ENCODE measurements at regions not wholly inside any gene's neighbourhood (a gene's known extent, or its start where the extent isn't known, plus 50 kb on each side); places are given as distances from the start of the nearest gene placed in this dataset.
"Not testable (repeated sequence)": the region's sequence is repeated elsewhere in the genome, so short reads cannot be mapped to it uniquely, and the experiment has no call there.

DNA sequence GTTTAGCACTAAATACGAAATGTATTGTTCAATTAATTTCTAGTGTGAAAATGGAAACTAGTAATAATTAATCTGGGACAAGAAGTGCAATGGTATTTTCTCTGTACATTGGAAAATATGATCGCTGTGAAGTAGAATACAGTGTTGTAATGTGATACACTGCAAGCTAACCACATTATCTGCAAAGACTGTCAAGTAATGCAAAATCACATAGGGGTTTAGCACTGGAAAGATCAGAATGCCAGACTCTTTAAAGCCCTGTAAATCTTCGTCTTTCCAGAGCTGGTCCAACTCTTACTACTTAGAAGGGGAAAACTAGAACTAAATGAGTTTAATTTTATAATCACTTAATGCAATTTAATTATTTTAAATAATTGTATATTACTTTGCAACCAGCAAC lies 544.5 kb upstream of the ANO3 start:
- Mint-ChIP-seq H3K27me3 (no peaks in the 10 kb centered on the region), H3K9me3 (no peaks in the 10 kb centered on the region), H3K36me3 (no peaks in the 10 kb centered on the region), H3K4me1 (ENCODE audit: unreplicated experiment) (peaks cover 5% of the 10 kb centered on the region), H3K27ac (no peak overlapping the region), H3K4me3 (no peak overlapping the region)
- TF ChIP-seq, protein P1, sequence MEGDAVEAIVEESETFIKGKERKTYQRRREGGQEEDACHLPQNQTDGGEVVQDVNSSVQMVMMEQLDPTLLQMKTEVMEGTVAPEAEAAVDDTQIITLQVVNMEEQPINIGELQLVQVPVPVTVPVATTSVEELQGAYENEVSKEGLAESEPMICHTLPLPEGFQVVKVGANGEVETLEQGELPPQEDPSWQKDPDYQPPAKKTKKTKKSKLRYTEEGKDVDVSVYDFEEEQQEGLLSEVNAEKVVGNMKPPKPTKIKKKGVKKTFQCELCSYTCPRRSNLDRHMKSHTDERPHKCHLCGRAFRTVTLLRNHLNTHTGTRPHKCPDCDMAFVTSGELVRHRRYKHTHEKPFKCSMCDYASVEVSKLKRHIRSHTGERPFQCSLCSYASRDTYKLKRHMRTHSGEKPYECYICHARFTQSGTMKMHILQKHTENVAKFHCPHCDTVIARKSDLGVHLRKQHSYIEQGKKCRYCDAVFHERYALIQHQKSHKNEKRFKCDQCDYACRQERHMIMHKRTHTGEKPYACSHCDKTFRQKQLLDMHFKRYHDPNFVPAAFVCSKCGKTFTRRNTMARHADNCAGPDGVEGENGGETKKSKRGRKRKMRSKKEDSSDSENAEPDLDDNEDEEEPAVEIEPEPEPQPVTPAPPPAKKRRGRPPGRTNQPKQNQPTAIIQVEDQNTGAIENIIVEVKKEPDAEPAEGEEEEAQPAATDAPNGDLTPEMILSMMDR (conservative IDR thresholded peaks at IDR 0.05): no peak
- DNase-seq (ENCODE audit: extremely low spot score, unreplicated experiment): no peak

DNA sequence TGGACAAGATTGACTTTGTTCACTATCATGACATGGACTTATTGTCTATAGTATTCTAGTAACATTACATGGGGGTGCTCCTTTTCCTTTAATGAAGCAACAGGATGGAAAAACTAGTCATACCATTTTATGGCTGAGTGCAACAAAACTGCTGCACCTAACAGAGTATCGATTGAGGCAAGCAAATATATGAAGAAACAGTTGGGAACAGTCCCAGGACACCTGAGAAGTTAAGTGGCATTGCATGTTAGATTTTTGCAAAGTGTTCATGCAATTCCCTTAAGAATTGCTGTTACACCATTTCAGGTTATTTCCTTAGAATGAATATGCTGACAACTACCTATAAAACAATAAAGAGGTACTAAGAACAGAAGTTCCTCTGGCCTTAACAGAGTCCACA lies 541.5 kb upstream of the ANO3 start:
- Mint-ChIP-seq H3K4me1 (ENCODE audit: unreplicated experiment) (peaks cover 5% of the 10 kb centered on the region), H3K36me3 (no peaks in the 10 kb centered on the region), H3K9me3 (no peaks in the 10 kb centered on the region), H3K4me3 (no peak overlapping the region), H3K27me3 (no peaks in the 10 kb centered on the region), H3K27ac (no peak overlapping the region)
- DNase-seq (ENCODE audit: extremely low spot score, unreplicated experiment): no peak
- TF ChIP-seq, protein P1 (conservative IDR thresholded peaks at IDR 0.05): no peak

DNA sequence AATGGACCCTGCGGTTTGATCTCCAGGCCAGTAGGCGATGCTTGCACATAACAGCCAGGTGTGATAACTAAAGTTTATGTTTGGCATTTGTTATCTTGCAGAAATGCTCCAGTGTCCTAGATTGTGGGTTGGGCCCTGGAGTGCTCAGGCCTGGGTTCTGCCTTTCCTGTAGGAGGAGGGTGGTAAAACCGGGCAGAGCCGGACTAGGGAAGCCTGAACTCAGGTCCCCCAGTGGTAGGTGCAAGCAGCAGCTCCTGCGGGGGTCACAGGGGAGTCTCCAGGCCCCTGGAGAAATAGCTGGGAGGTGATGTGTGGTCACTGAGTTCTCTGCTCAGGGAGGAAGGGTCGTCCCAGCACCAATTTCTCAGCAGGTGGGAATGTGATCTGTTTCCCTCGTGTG lies 538.3 kb upstream of the ANO3 start:
- no peak overlapping the region for H3K27ac Mint-ChIP-seq
- DNase-seq (ENCODE audit: extremely low spot score, unreplicated experiment): no peak
- H3K4me1 Mint-ChIP-seq (ENCODE audit: unreplicated experiment): peaks cover 3% of the 10 kb centered on the region
- H3K9me3 Mint-ChIP-seq: no peaks in the 10 kb centered on the region
- H3K36me3 Mint-ChIP-seq: no peaks in the 10 kb centered on the region
- no peak overlapping the region for H3K4me3 Mint-ChIP-seq
- TF ChIP-seq, protein P1 (conservative IDR thresholded peaks at IDR 0.05): no peak
- H3K27me3 Mint-ChIP-seq: no peaks in the 10 kb centered on the region

DNA sequence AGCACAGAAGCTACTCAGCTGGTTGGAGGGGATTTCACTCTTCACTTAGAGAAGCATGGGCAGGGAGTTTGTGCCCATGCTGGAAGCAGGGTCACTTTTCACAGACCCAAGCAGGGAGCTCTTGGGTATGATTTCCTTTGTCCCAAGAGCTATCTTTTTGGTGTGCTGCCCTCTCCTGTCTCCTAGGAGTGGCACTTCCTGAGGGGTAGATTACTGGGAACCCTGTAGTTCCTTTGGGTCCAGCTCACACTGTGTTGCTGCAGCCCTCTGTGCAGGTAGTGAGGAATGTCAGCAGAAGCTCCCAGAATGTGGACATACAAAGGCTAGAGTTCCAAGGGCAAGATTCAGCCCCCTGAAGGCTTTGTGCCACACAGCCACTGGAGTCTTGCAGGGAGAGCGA lies 537.1 kb upstream of the ANO3 start:
- H3K4me3 Mint-ChIP-seq: no peak overlapping the region
- H3K27me3 Mint-ChIP-seq: no peaks in the 10 kb centered on the region
- no peak for DNase-seq (ENCODE audit: extremely low spot score, unreplicated experiment)
- H3K4me1 Mint-ChIP-seq (ENCODE audit: unreplicated experiment): peaks cover 5% of the 10 kb centered on the region
- H3K36me3 Mint-ChIP-seq: no peaks in the 10 kb centered on the region
- TF ChIP-seq, protein P1 (conservative IDR thresholded peaks at IDR 0.05): no peak
- no peaks in the 10 kb centered on the region for H3K9me3 Mint-ChIP-seq
- H3K27ac Mint-ChIP-seq: no peak overlapping the region

DNA sequence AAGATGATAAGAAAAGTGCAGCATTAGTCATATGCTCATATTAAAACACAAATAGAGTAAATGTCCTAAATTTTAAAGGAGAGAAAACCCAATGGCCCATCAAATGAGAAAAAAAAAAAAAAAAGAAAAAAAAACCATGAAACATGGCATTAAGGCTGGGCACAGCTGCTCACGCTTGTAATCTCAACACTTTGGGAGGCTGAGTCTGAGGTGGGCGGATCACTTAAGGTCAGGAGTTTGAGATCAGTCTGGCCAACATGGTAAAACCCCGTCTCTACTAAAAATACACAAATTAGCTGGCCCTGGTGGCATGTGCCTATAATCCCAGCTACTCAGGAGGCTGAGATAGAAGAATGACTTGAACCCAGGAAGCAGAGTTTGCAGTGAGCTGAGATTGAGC lies 515.5 kb upstream of the ANO3 start:
- H3K27ac Mint-ChIP-seq: no peak overlapping the region
- TF ChIP-seq, protein P1 (conservative IDR thresholded peaks at IDR 0.05): no peak

DNA sequence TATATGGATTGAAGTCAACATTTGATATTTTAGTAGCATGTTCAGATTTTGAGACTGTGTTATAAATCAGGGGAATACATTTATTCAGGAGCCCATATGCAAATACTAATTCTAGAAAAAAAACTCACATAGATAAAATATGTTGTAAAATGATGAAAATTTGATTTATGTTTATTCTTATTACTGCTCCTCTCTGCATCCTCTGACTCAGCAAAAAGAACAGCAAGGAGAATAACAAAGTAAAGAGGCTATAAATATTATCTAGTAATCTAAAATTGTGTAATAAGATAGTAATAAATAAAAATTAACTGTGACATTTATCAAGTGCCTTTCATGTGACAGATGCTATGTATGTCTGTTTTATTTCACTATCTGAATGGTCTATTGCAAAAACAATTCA lies 507.2 kb upstream of the ANO3 start:
- H3K36me3 Mint-ChIP-seq: no peaks in the 10 kb centered on the region
- H3K27ac Mint-ChIP-seq: no peak overlapping the region
- H3K4me3 Mint-ChIP-seq: no peak overlapping the region
- no peaks in the 10 kb centered on the region for H3K4me1 Mint-ChIP-seq (ENCODE audit: unreplicated experiment)
- TF ChIP-seq, protein P1 (conservative IDR thresholded peaks at IDR 0.05): no peak
- peaks cover 7% of the 10 kb centered on the region for H3K27me3 Mint-ChIP-seq
- DNase-seq (ENCODE audit: extremely low spot score, unreplicated experiment): no peak
- no peaks in the 10 kb centered on the region for H3K9me3 Mint-ChIP-seq

More for the DNA sequence above, 515.5 kb upstream of the ANO3 start:
- Mint-ChIP-seq H3K4me1 (ENCODE audit: unreplicated experiment) (no peaks in the 10 kb centered on the region), H3K9me3 (no peaks in the 10 kb centered on the region), H3K4me3 (no peak overlapping the region), H3K27me3 (no peaks in the 10 kb centered on the region), H3K36me3 (no peaks in the 10 kb centered on the region)
- no peak for DNase-seq (ENCODE audit: extremely low spot score, unreplicated experiment)

DNA sequence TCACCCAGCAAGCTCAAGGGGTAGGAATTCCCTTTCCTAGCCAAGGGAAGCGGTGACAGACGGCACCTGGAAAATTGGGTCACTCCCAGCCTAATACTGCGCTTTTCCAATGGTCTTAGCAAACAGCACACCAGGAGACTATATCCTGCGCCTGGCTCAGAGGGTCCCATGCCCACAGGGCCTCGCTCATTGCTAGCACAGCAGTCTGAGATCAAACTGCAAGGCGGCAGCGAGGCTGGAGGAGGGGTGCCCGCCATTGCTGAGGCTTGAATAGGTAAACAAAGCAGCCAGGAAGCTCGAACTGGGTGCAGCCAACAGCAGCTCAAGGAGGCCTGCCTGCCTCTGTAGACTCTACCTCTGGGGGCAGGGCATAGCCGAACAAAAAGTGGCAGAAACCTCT lies 500.4 kb upstream of the ANO3 start:
- not testable (repeated sequence) for H3K36me3 Mint-ChIP-seq; H3K27me3 Mint-ChIP-seq; DNase-seq (ENCODE audit: extremely low spot score, unreplicated experiment); H3K4me3 Mint-ChIP-seq; H3K9me3 Mint-ChIP-seq; H3K4me1 Mint-ChIP-seq (ENCODE audit: unreplicated experiment); H3K27ac Mint-ChIP-seq

Data from type B pancreatic cell (in vitro differentiated cells).